IgD-negative memory B cell (primary cell): ENCODE measurements at regions not wholly inside any gene's neighbourhood (a gene's known extent, or its start where the extent isn't known, plus 50 kb on each side); places are given as distances from the start of the nearest gene placed in this dataset.
"Not testable (repeated sequence)": the region's sequence is repeated elsewhere in the genome, so short reads cannot be mapped to it uniquely, and the experiment has no call there.

ENCODE experiments used
- H3K27ac Mint-ChIP-seq, 3 donors: one replicate each; pipeline ENCODE4 v1.8.0; 2020 to 2022; ENCODE audit warnings: mild to moderate bottlenecking in 3 of 3, mixed read lengths in 3 of 3, moderate library complexity in 1 of 3
- H3K27me3 Mint-ChIP-seq: one replicate; pipeline ENCODE4 v1.8.0; 2021; ENCODE audit warnings: mixed read lengths
- H3K36me3 Mint-ChIP-seq: one replicate; pipeline ENCODE4 v1.8.0; 2020; ENCODE audit warnings: mild to moderate bottlenecking, mixed read lengths
- H3K4me1 Mint-ChIP-seq, 3 donors: one replicate each; pipeline ENCODE4 v1.8.0; 2020 to 2022; ENCODE audit warnings: mixed read lengths in 3 of 3, mild to moderate bottlenecking in 1 of 3
- H3K4me3 Mint-ChIP-seq, 4 donors: one replicate each; pipeline ENCODE4 v1.8.0; 2020 to 2022; ENCODE audit warnings: mild to moderate bottlenecking in 4 of 4, mixed read lengths in 4 of 4, moderate library complexity in 3 of 4
- H3K9me3 Mint-ChIP-seq, 3 donors: one replicate each; pipeline ENCODE4 v1.8.0; 2020 to 2021; ENCODE audit warnings: mixed read lengths in 3 of 3, mild to moderate bottlenecking in 1 of 3

- Mint-ChIP-seq H3K4me1 (peaks cover 0 to 7% (median 3%) of the 10 kb centered on the region in 3 donors), H3K27me3 (no peaks in the 10 kb centered on the region), H3K27ac (no peak overlapping the region), H3K9me3 (no peaks in the 10 kb centered on the region), H3K4me3 (no peak overlapping the region), H3K36me3 (no peaks in the 10 kb centered on the region)
These were observed 867.3 kb downstream of the TTLL7 start for GRCh38 chr1:83131692-83131955.

- no peak overlapping the region for H3K4me3 Mint-ChIP-seq
- H3K36me3 Mint-ChIP-seq = no peaks in the 10 kb centered on the region
- H3K27ac Mint-ChIP-seq = no peak overlapping the region
- H3K9me3 Mint-ChIP-seq = no peaks in the 10 kb centered on the region
- no peaks in the 10 kb centered on the region for H3K27me3 Mint-ChIP-seq
- H3K4me1 Mint-ChIP-seq = peaks cover 0 to 7% (median 3%) of the 10 kb centered on the region in 3 donors
These were observed 867.8 kb downstream of the TTLL7 start for GRCh38 chr1:83130886-83131691.

DNA sequence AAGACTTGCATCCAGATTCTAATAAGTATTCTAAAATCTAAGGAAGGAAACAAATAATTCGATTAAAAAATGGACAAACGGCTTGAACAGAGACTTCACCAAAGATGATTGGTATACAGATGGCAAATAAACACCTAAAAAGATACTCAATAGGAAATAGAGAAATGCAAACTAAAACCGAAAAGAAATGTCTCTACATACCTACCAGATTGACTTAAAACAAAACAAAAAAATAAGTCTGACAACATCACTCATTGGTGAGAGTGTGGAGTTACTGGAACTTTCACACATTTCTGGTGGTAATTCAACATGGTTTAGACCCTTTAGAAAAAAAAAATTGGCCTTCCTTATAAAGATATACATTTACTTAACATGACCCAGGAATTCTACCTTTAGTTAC is 869.8 kb downstream of the TTLL7 start:
- Mint-ChIP-seq H3K27ac (no peak overlapping the region), H3K4me3 (no peak overlapping the region), H3K27me3 (no peaks in the 10 kb centered on the region), H3K9me3 (no peaks in the 10 kb centered on the region), H3K36me3 (peaks cover 1% of the 10 kb centered on the region), H3K4me1 (peaks cover 0 to 7% (median 3%) of the 10 kb centered on the region in 3 donors)

DNA sequence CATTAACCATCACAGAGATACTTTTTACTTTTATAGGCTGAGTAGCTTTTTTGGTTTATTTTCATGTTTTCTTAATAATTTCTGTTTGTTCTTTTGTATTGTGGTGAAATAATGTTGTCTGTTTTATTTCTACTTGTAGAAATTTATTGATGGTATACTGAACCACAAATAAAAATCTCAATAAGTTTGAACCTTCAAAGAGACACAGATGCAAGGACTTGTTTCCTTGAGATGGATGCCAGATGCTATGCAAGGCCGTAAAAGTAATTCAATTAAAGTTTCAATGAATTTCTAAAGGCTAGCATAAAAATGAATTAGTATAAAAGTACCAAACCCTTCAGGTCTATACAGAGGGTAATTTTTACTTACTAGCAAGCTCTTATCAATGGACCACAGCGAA is 873.5 kb downstream of the TTLL7 start:
- Mint-ChIP-seq H3K27ac (no peak overlapping the region), H3K4me3 (no peak overlapping the region), H3K9me3 (no peaks in the 10 kb centered on the region), H3K27me3 (no peaks in the 10 kb centered on the region), H3K4me1 (no peaks in the 10 kb centered on the region), H3K36me3 (peaks cover 3% of the 10 kb centered on the region)

DNA sequence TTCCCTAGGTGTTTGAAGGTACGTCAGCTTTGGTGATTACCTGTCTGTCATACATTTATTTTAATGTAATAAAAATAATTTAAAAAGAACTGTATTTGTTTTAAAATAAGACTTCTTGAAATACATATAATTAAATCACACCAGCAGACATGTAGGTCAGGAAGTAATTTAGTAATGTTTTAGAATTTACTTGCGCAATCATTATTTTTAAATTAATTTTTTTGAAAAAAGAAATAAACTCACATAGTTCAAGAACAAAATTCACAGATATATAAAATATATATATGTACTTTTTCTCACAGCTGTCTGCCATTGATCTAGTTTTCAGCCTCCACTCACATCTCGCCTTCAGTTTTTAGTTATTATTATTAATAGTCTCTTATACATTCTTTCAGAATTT is 875.9 kb downstream of the TTLL7 start:
- H3K4me3 Mint-ChIP-seq = no peak overlapping the region
- H3K27ac Mint-ChIP-seq = no peak overlapping the region
- H3K27me3 Mint-ChIP-seq = no peaks in the 10 kb centered on the region
- no peaks in the 10 kb centered on the region for H3K9me3 Mint-ChIP-seq
- peaks cover 5% of the 10 kb centered on the region for H3K36me3 Mint-ChIP-seq
- no peaks in the 10 kb centered on the region for H3K4me1 Mint-ChIP-seq

DNA sequence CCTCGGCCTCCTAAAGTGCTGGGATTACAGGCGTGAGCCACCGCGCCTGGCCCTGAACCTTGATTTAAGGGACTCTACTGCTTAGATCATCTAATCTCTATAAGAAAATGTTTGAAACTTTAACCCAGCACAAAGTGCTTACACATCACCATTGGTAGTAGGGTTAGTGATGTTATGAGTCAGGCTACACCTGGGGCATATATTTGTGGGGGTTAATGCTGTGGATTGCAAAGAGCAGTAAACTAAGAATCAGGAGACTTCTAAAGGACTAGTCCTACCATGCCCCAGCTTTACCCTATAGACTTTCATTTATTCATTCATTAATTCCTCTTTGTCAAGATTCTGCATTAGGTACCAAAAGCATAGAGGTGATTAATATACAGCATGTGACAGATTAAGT is 880.5 kb downstream of the TTLL7 start:
- Mint-ChIP-seq H3K4me3 (no peak overlapping the region), H3K27ac (no peak overlapping the region), H3K4me1 (no peaks in the 10 kb centered on the region), H3K27me3 (no peaks in the 10 kb centered on the region), H3K9me3 (no peaks in the 10 kb centered on the region), H3K36me3 (peaks cover 4% of the 10 kb centered on the region)

DNA sequence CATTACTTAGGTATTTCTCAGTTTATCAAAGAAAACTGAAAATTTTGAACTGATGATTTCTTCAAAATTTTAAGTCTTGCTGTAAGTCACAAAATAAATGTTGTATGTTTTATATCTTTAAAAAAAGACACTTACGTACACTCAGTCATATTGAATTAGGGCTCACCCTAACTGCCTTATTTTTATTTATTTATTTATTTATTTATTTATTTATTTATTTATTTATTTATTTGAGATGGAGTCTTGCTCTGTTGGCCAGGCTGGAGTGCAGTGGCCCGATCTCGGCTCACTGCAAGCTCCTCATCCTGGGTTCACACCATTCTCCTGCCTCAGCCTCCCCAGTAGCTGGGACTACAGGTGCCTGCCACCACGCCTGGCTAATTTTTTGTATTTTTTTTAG is 881.9 kb downstream of the TTLL7 start:
- not testable (repeated sequence) for H3K9me3 Mint-ChIP-seq, H3K27me3 Mint-ChIP-seq, H3K4me3 Mint-ChIP-seq, H3K27ac Mint-ChIP-seq, H3K36me3 Mint-ChIP-seq, H3K4me1 Mint-ChIP-seq

DNA sequence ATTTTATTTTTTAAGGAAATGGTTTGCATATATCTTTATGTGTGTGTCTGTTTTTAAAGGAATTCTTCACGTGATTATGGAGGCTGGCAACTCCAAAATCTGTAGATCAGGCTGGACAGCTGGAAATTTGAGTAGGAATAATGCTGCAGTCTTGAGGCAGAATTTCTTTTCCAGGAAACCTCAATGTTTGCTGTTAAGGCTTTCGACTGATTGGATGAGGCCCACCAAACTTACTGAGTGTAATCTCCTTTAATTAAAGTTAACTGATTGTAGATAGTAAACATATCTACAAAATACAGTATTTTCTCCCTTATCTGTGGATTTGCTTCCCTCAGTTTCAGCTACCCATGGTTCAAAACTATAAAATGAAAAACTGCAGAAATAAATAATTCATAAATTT is 883.1 kb downstream of the TTLL7 start:
- no peak overlapping the region for H3K4me3 Mint-ChIP-seq
- H3K36me3 Mint-ChIP-seq = peaks cover 2% of the 10 kb centered on the region
- no peaks in the 10 kb centered on the region for H3K27me3 Mint-ChIP-seq
- H3K4me1 Mint-ChIP-seq = no peaks in the 10 kb centered on the region
- no peak overlapping the region for H3K27ac Mint-ChIP-seq
- no peaks in the 10 kb centered on the region for H3K9me3 Mint-ChIP-seq

- H3K36me3 Mint-ChIP-seq = no peaks in the 10 kb centered on the region
- no peaks in the 10 kb centered on the region for H3K4me1 Mint-ChIP-seq
- H3K4me3 Mint-ChIP-seq = no peak overlapping the region
- H3K9me3 Mint-ChIP-seq = no peaks in the 10 kb centered on the region
- H3K27me3 Mint-ChIP-seq = no peaks in the 10 kb centered on the region
- H3K27ac Mint-ChIP-seq = no peak overlapping the region
These were observed 884.6 kb downstream of the TTLL7 start for GRCh38 chr1:83114136-83114834.

DNA sequence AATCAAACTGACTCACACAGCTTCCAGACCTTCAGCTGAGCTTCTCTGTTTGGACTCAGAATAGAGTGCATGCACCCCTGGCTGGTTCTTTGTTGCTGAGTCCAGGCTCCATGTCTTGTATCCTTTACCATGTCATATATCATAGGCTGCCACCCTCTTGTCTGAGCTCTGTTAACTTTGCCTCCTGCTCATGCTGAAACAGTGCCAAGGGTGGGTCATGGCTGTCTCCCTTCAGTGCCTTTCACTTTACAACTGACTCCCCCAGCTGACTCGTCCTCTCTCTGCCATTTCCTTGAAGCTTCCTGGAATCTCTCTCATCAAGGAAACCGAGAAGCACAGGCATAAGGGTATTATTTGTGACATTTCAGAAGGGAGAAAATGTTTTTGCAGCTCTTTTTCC is 885.3 kb downstream of the TTLL7 start:
- Mint-ChIP-seq H3K27me3 (no peaks in the 10 kb centered on the region), H3K36me3 (no peaks in the 10 kb centered on the region), H3K27ac (no peak overlapping the region), H3K4me1 (no peaks in the 10 kb centered on the region), H3K4me3 (no peak overlapping the region), H3K9me3 (no peaks in the 10 kb centered on the region)

DNA sequence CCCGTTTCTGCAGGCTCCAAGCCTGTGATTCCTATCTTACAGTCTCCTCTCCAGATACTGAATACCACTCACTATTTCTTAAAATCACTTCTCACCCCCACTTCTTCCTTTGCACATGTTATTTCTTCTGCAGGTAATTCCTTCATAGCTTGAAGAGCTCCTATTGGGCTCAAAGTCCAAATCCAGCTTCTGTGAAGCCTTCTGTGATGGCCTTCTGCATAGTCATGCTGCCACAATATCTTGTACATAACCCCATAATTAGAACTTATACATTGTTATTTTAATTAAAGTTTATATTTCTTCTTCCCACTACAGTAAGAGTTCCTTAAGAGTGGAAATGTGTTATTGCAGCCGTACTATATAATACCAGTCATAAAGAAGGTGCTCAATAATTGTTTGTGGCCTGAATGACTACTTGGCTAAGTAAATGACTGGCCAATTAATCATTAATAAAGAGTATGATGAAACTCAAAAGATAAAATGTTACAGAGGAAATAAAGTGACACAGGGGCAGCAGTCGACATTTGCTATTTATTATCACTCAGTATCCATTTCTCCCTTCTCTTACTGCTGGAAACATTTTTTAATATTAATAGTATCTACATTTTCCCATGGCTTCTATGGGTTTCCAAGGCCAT is 886.6 kb downstream of the TTLL7 start:
- Mint-ChIP-seq H3K4me3 (no peak overlapping the region), H3K4me1 (no peaks in the 10 kb centered on the region), H3K9me3 (no peaks in the 10 kb centered on the region), H3K27me3 (no peaks in the 10 kb centered on the region), H3K27ac (no peak overlapping the region), H3K36me3 (no peaks in the 10 kb centered on the region)

GRCh38 chr1:83110156-83110555 is 888.8 kb downstream of the TTLL7 start:
- Mint-ChIP-seq H3K27me3 (no peaks in the 10 kb centered on the region), H3K4me1 (no peaks in the 10 kb centered on the region), H3K9me3 (no peaks in the 10 kb centered on the region), H3K4me3 (no peak overlapping the region), H3K36me3 (no peaks in the 10 kb centered on the region), H3K27ac (no peak overlapping the region)

- H3K27me3 Mint-ChIP-seq = no peaks in the 10 kb centered on the region
- no peaks in the 10 kb centered on the region for H3K4me1 Mint-ChIP-seq
These were observed 889.2 kb downstream of the TTLL7 start for GRCh38 chr1:83109692-83110091.

GRCh38 chr1:83104558-83104957 is 894.4 kb downstream of the TTLL7 start:
- H3K4me3 Mint-ChIP-seq = no peak overlapping the region
- H3K27me3 Mint-ChIP-seq = no peaks in the 10 kb centered on the region
- no peaks in the 10 kb centered on the region for H3K9me3 Mint-ChIP-seq
- H3K36me3 Mint-ChIP-seq = no peaks in the 10 kb centered on the region
- H3K27ac Mint-ChIP-seq = no peak overlapping the region
- H3K4me1 Mint-ChIP-seq = no peaks in the 10 kb centered on the region

More at GRCh38 chr1:83109692-83110091, 889.2 kb downstream of the TTLL7 start:
- no peaks in the 10 kb centered on the region for H3K9me3 Mint-ChIP-seq
- H3K36me3 Mint-ChIP-seq = no peaks in the 10 kb centered on the region
- H3K27ac Mint-ChIP-seq = no peak overlapping the region
- H3K4me3 Mint-ChIP-seq = no peak overlapping the region

GRCh38 chr1:83103341-83103740 is 895.6 kb downstream of the TTLL7 start:
- H3K9me3 Mint-ChIP-seq = no peaks in the 10 kb centered on the region
- no peak overlapping the region for H3K4me3 Mint-ChIP-seq
- no peak overlapping the region for H3K27ac Mint-ChIP-seq
- H3K36me3 Mint-ChIP-seq = no peaks in the 10 kb centered on the region
- H3K27me3 Mint-ChIP-seq = no peaks in the 10 kb centered on the region
- no peaks in the 10 kb centered on the region for H3K4me1 Mint-ChIP-seq

DNA sequence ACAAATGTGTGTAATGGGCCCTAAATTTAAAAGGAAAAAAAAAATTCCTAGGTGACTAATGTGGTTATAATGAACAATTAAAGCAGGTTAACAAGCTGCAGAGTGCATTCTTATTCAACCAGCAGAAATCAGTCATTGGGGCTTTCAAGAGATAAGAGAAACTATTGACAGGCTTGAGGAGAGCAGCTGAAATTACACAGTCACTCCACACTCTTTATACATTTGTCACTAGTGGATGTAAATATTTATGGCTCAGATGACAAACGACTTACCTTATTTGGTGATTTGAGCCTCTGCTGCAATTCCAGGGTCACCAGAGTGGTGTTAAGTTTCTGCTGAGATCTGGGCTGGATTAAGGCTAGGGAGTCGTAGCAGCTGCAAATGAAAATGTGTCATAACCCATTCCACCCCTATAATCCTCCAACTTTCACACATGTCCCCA is 896.3 kb downstream of the TTLL7 start:
- H3K36me3 Mint-ChIP-seq = no peaks in the 10 kb centered on the region
- no peak overlapping the region for H3K27ac Mint-ChIP-seq
- H3K27me3 Mint-ChIP-seq = no peaks in the 10 kb centered on the region
- H3K4me1 Mint-ChIP-seq = no peaks in the 10 kb centered on the region
- no peaks in the 10 kb centered on the region for H3K9me3 Mint-ChIP-seq
- no peak overlapping the region for H3K4me3 Mint-ChIP-seq
